ENCODE measurements at regions not wholly inside any gene's neighbourhood (a gene's known extent, or its start where the extent isn't known, plus 50 kb on each side); places are given as distances from the start of the nearest gene placed in this dataset.

GRCh38 chr1:213719462-213719861 lies 268.3 kb upstream of the PROX1 start:
- Mint-ChIP-seq H3K27me3 (no peaks in the 10 kb centered on the region), H3K27ac (no peak overlapping the region), H3K9me3 (ENCODE audit: low read depth) (no peaks in the 10 kb centered on the region), H3K4me1 (ENCODE audit: low read depth) (peaks cover 6% of the 10 kb centered on the region), H3K36me3 (ENCODE audit: insufficient read depth) (no peaks in the 10 kb centered on the region), H3K4me3 (ENCODE audit: low read depth) (no peak overlapping the region)
- DNase-seq (ENCODE audit: low spot score, unreplicated experiment): no peak
- TF ChIP-seq, protein P1, sequence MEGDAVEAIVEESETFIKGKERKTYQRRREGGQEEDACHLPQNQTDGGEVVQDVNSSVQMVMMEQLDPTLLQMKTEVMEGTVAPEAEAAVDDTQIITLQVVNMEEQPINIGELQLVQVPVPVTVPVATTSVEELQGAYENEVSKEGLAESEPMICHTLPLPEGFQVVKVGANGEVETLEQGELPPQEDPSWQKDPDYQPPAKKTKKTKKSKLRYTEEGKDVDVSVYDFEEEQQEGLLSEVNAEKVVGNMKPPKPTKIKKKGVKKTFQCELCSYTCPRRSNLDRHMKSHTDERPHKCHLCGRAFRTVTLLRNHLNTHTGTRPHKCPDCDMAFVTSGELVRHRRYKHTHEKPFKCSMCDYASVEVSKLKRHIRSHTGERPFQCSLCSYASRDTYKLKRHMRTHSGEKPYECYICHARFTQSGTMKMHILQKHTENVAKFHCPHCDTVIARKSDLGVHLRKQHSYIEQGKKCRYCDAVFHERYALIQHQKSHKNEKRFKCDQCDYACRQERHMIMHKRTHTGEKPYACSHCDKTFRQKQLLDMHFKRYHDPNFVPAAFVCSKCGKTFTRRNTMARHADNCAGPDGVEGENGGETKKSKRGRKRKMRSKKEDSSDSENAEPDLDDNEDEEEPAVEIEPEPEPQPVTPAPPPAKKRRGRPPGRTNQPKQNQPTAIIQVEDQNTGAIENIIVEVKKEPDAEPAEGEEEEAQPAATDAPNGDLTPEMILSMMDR (IDR thresholded peaks at IDR 0.05; ENCODE audit: unreplicated experiment): no peak

- Mint-ChIP-seq H3K4me1 (ENCODE audit: low read depth) (peaks cover under 1% of the 10 kb centered on the region), H3K27ac (no peak overlapping the region), H3K36me3 (ENCODE audit: insufficient read depth) (no peaks in the 10 kb centered on the region), H3K9me3 (ENCODE audit: low read depth) (no peaks in the 10 kb centered on the region), H3K27me3 (no peaks in the 10 kb centered on the region), H3K4me3 (ENCODE audit: low read depth) (no peak overlapping the region)
- no peak for DNase-seq (ENCODE audit: low spot score, unreplicated experiment)
- TF ChIP-seq, protein P1 (IDR thresholded peaks at IDR 0.05; ENCODE audit: unreplicated experiment): no peak
Measured at GRCh38 chr1:213720032-213720431, 267.7 kb upstream of the PROX1 start.

- Mint-ChIP-seq H3K4me1 (ENCODE audit: low read depth) (peaks cover 2% of the 10 kb centered on the region), H3K36me3 (ENCODE audit: insufficient read depth) (no peaks in the 10 kb centered on the region), H3K9me3 (ENCODE audit: low read depth) (no peaks in the 10 kb centered on the region), H3K27me3 (peaks cover 2% of the 10 kb centered on the region), H3K4me3 (ENCODE audit: low read depth) (no peak overlapping the region), H3K27ac (no peak overlapping the region)
- no peak for DNase-seq (ENCODE audit: low spot score, unreplicated experiment)
- TF ChIP-seq, protein P1 (IDR thresholded peaks at IDR 0.05; ENCODE audit: unreplicated experiment): no peak
Measured at GRCh38 chr1:213723187-213723586, 264.6 kb upstream of the PROX1 start.

GRCh38 chr1:213724640-213725536 lies 262.9 kb upstream of the PROX1 start:
- Mint-ChIP-seq H3K4me1 (ENCODE audit: low read depth) (peaks cover 5% of the 10 kb centered on the region), H3K27me3 (peaks cover 2% of the 10 kb centered on the region), H3K9me3 (ENCODE audit: low read depth) (no peaks in the 10 kb centered on the region), H3K4me3 (ENCODE audit: low read depth) (no peak overlapping the region), H3K36me3 (ENCODE audit: insufficient read depth) (no peaks in the 10 kb centered on the region), H3K27ac (no peak overlapping the region)
- DNase-seq (ENCODE audit: low spot score, unreplicated experiment): no peak
- TF ChIP-seq, protein P1 (IDR thresholded peaks at IDR 0.05; ENCODE audit: unreplicated experiment): no peak

GRCh38 chr1:213727853-213728592 lies 259.8 kb upstream of the PROX1 start:
- H3K36me3 Mint-ChIP-seq (ENCODE audit: insufficient read depth): no peaks in the 10 kb centered on the region
- peaks cover 5% of the 10 kb centered on the region for H3K4me1 Mint-ChIP-seq (ENCODE audit: low read depth)
- H3K27me3 Mint-ChIP-seq: peaks cover 2% of the 10 kb centered on the region
- no peak for DNase-seq (ENCODE audit: low spot score, unreplicated experiment)
- H3K4me3 Mint-ChIP-seq (ENCODE audit: low read depth): no peak overlapping the region
- TF ChIP-seq, protein P1 (IDR thresholded peaks at IDR 0.05; ENCODE audit: unreplicated experiment): no peak
- H3K9me3 Mint-ChIP-seq (ENCODE audit: low read depth): peaks cover 19% of the 10 kb centered on the region
- H3K27ac Mint-ChIP-seq: no peak overlapping the region

Data from progenitor cell of endocrine pancreas (in vitro differentiated cells).